ENCODE measurements at regions not wholly inside any gene's neighbourhood (a gene's known extent, or its start where the extent isn't known, plus 50 kb on each side); places are given as distances from the start of the nearest gene placed in this dataset.

DNA sequence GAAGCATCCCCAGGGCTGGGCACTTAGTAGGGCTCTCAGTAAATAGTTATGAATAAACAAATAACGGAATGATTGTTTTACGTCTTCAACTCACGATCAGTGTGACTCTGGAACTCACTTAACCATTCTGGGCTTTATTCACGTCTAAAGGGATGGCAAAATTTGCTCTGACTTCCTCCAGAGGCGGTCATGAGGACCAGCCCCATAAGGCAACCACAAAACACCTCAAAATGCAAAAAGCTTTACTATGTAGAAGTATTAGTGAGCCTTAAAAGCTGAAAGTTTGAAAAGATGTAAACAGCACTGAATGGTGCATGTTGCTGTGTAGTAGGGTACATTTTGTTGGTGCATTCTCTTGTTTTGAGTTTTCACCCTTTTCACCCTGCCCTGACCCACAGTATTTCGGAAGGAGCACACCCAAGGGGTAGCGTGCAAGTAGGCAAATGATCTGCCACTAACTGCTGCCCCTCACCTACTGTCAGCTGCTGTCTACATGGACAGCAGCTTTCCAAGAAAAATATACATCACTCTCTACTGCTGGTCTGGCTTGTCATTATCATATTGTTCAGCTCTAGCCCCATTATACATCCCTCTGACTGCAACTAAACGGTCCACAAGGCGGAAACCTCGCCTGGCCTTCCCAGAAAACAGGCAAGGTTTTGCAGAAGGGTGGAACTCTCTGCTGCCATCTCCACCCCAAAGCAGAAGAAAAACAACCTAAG is 308.5 kb upstream of the PROK2 start:
- no peak for TF ChIP-seq POLR2A (IDR thresholded peaks at IDR 0.05)
- TF ChIP-seq, protein P1, sequence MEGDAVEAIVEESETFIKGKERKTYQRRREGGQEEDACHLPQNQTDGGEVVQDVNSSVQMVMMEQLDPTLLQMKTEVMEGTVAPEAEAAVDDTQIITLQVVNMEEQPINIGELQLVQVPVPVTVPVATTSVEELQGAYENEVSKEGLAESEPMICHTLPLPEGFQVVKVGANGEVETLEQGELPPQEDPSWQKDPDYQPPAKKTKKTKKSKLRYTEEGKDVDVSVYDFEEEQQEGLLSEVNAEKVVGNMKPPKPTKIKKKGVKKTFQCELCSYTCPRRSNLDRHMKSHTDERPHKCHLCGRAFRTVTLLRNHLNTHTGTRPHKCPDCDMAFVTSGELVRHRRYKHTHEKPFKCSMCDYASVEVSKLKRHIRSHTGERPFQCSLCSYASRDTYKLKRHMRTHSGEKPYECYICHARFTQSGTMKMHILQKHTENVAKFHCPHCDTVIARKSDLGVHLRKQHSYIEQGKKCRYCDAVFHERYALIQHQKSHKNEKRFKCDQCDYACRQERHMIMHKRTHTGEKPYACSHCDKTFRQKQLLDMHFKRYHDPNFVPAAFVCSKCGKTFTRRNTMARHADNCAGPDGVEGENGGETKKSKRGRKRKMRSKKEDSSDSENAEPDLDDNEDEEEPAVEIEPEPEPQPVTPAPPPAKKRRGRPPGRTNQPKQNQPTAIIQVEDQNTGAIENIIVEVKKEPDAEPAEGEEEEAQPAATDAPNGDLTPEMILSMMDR (IDR thresholded peaks at IDR 0.05) = no peak
- TF ChIP-seq POLR2AphosphoS5 (IDR thresholded peaks at IDR 0.05) = no peak
- TF ChIP-seq EP300 (IDR thresholded peaks at IDR 0.05; ENCODE audit: low read depth) = no peak

Measured in transverse colon (tissue), 4 donors.